Muscle layer of colon (tissue), 2 donors: ENCODE measurements at regions not wholly inside any gene's neighbourhood (a gene's known extent, or its start where the extent isn't known, plus 50 kb on each side); places are given as distances from the start of the nearest gene placed in this dataset.

Experiments
- H3K27ac ChIP-seq: one replicate; pipeline ENCODE4 v1.7.0; 2013; ENCODE audit warnings: low read depth, mild to moderate bottlenecking, low read length, moderate library complexity
- H3K27me3 ChIP-seq, 2 donors: one replicate each; pipeline ENCODE4 v1.7.0; 2013; ENCODE audit warnings: low read length in 2 of 2, mild to moderate bottlenecking in 2 of 2; ENCODE audit not compliant: insufficient read depth in 2 of 2, control insufficient read depth in 1 of 2
- H3K36me3 ChIP-seq: one replicate; pipeline ENCODE4 v1.7.0; 2013; ENCODE audit warnings: mild to moderate bottlenecking, low read length; ENCODE audit not compliant: insufficient read depth
- H3K4me1 ChIP-seq: one replicate; pipeline ENCODE4 v1.7.0; 2013; ENCODE audit warnings: mild to moderate bottlenecking, low read length; ENCODE audit not compliant: insufficient read depth
- H3K4me3 ChIP-seq, 2 donors: one replicate each; pipeline ENCODE4 v1.7.0; 2013; ENCODE audit warnings: low read length in 2 of 2, low read depth in 1 of 2, mild to moderate bottlenecking in 1 of 2, moderate library complexity in 1 of 2
- H3K9ac ChIP-seq: one replicate; pipeline ENCODE4 v1.7.0; 2013; ENCODE audit warnings: low read length
- H3K9me3 ChIP-seq: one replicate; pipeline ENCODE4 v1.7.0; 2013; ENCODE audit warnings: mild to moderate bottlenecking, low read length
- donor health status: abdominal sarcoma.
- donor health status: Adenocarcinoma of cecum.

DNA sequence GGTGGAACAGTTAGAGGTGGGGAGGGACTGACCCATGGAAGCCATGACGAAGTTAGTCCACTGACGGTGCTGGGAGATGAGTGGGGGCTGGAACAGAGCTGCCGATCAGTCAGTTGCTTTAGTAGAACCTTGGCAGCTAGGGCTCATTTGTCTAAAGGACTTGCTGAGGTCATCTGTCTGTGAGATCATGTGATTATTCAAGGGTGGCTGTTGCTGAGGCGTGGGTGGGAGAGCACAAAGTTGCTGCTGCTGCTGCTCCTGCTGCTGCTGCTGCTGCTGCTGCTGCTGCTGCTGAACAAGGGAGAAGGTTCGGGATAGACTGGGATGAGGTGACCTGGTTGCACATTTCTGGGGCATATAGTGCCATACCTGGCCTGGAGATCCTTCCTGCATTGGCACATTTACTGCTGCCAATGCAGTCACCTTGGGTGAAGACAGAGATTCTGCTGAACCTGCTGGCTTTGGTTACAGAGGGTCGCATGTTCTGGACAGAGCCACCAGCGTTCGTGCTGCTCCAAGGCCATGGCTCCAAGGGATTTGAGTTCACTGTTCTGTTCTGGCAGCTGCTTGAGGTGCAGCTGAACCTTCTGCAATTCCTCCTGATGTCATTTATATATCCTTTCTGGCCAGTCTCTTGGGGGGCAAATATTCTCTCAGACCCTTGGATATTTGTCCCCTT, 840.5 kb downstream of the HACE1 start:
- Histone ChIP-seq H3K27ac (no peak overlapping the region), H3K4me3 (no peak overlapping the region), H3K9ac (no peak overlapping the region), H3K4me1 (no peaks in the 10 kb centered on the region), H3K27me3 (no peaks in the 10 kb centered on the region), H3K36me3 (no peaks in the 10 kb centered on the region), H3K9me3 (no peaks in the 10 kb centered on the region)

DNA sequence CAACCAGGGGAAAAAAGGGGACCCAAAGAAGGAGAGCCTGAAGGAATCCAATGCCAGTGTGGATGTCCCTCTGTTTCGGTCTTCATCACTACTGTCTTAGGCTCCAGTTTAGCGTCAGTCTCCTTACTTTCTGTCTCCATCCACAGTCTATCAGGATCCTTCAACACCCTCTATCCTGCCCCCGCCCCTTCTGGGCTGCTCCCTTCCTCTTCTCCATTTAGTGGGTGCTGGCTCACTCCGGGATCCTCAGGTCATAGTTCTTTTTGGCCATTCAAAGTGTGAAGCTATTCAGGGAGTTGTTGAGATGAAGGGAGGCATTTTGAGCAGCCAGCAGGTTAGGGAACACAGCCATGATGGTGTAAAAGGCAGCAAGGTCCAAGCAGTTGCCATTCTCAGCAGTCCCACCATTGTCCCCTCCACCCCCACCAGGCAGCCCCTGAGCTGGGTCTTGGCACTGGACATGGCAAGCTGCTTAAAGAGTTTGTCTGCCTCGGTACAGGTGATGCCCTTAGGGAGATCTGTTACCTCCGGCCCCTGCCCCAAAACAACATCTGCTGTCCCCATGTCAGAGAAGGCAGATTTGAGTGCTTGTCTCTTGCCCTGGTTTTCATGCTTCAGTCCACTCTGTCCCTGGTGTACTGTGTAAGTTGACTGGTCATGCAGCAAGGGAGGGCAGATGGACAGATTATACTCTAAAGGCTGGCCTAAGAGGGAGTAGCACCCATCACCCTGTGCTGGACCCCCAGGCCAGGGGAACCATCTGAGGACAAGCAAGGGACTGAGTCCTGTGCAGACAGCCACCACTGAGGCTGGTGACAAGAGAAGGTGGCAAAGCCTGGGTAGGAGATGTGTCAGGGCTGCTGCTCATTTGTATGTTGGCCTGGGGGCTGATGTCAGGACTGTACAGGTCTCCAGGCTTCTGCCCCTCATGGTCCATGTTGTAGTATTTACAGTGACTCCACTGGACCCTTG, 842.0 kb downstream of the HACE1 start:
- Histone ChIP-seq H3K4me3 (no peak overlapping the region), H3K4me1 (no peaks in the 10 kb centered on the region), H3K9ac (no peak overlapping the region), H3K27ac (no peak overlapping the region), H3K27me3 (no peaks in the 10 kb centered on the region), H3K9me3 (no peaks in the 10 kb centered on the region), H3K36me3 (no peaks in the 10 kb centered on the region)

DNA sequence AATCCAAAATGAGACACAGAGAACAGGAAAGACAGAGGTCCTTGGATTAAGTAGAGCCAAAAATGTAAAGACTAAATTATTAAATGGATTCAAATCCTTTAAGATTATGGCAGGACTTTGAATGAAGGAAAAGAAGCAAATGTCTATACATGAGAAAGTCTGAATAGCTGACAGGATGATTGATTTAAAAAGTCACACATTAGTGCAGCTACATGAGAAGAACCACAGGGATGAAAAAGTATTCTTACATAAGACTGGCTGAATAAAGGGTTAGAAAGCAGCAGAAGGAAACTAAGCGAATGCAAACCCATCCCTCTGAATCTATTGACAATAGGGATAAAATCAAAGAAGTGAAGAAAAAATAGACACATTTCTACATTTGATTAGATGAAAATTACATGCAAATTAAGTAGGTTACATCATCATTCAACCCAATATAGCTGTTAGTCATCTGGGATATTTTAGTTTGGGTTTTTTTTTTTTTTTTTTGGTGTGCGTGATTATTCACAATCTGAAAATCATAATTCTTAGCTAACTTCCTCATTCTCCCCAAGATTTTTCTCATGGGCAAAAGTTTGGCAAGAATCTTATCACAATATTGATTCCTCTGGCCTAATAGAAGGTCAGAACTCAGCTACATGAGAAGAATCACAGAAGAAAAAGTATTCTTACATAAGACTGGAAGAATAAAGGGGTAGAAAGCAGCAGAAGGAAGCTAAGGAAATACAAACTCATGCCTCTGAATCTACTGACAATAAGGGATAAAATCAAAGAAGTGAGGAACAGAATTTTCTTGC, 845.4 kb downstream of the HACE1 start:
- no peaks in the 10 kb centered on the region for H3K36me3 ChIP-seq
- H3K4me1 ChIP-seq = no peaks in the 10 kb centered on the region
- H3K4me3 ChIP-seq = no peak overlapping the region
- no peak overlapping the region for H3K9ac ChIP-seq
- no peaks in the 10 kb centered on the region for H3K27me3 ChIP-seq
- H3K9me3 ChIP-seq = no peaks in the 10 kb centered on the region
- no peak overlapping the region for H3K27ac ChIP-seq

DNA sequence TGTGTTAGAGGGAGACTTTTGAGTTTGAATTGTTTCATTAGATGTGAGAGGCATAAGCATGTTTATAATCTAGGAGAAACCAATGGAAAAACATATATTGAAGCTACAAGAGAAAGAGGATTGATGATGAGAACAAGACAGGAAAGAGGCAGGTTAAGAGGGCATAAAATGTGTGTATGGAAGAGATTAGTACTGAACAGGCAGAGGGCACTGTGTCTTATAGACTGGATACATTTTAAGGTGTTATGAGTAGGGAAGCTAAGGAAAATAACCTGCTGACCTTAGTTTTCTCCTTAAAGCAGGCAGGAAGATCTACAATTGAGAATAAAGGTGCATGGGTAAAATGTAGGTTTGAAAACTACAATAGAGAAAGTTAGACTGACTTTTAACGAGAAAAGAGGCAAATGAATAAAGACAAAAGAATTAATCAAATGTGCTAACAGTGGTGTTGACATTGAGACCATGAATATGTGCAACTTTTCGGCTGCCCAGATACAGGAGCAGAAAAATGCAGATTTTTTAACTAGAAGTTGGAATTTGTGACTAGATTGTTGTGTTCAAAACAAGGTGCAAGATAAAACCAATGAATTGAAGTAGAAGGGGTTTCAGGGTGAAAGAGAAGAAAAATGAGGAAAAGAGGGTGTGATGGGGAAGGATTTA, 846.3 kb downstream of the HACE1 start:
- no peak overlapping the region for H3K9ac ChIP-seq
- H3K9me3 ChIP-seq = no peaks in the 10 kb centered on the region
- no peak overlapping the region for H3K4me3 ChIP-seq
- no peaks in the 10 kb centered on the region for H3K27me3 ChIP-seq
- H3K36me3 ChIP-seq = no peaks in the 10 kb centered on the region
- no peaks in the 10 kb centered on the region for H3K4me1 ChIP-seq
- H3K27ac ChIP-seq = no peak overlapping the region

DNA sequence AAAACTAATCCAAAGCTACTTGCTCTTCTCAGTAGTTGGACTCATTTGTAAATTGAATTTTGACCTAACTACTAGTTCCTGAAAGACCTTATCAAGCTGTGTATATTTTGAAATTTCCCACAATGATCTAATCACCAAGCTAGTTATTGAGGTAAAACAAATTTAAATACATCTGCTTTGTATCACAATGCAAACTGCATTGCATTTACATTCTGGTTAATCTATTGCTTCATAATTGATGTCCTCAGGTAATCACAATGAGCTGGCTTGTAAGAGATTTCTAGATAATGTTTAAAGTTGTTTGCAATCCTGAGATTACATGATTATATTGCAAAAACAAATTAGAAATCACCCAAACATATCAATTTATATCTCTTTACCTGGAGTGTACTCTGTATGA, 848.8 kb downstream of the HACE1 start:
- Histone ChIP-seq H3K4me3 (no peak overlapping the region), H3K4me1 (no peaks in the 10 kb centered on the region), H3K27ac (no peak overlapping the region), H3K9ac (no peak overlapping the region), H3K36me3 (no peaks in the 10 kb centered on the region), H3K27me3 (no peaks in the 10 kb centered on the region), H3K9me3 (no peaks in the 10 kb centered on the region)

DNA sequence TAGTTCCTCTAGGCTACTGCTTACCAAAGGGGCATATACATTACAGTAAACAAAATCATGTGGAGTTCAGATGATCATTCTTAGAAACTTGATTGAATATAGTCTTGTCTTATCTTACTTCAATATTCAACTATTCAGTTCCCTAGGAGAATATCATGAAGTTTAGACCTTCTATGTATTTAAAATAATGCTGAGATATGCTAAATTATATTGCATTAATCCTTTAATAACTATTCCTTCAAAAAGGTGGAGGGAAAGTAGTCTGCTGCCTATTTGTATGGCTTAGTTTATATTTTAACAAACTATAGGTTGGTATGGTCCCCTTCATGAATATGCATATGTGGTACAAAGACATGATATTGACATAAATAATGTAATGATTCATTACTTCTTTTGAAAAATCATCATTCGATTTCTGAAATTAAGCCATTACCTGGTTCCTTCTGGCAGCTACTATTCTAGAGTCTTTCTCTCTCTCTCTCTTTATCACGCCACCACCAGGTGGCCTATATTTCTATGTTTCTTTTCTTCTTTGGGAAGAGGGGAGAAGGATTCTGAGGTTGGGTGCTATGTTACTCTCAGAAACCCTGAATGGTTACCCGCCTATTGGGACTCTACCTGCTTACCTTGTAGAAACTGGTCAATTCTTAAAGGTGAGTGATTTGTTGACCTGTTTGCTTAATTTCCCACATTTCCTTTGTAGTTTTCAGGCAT, 855.8 kb downstream of the HACE1 start:
- Histone ChIP-seq H3K27ac (no peak overlapping the region), H3K36me3 (no peaks in the 10 kb centered on the region), H3K9ac (no peak overlapping the region), H3K4me3 (no peak overlapping the region), H3K4me1 (no peaks in the 10 kb centered on the region), H3K27me3 (no peaks in the 10 kb centered on the region), H3K9me3 (no peaks in the 10 kb centered on the region)

DNA sequence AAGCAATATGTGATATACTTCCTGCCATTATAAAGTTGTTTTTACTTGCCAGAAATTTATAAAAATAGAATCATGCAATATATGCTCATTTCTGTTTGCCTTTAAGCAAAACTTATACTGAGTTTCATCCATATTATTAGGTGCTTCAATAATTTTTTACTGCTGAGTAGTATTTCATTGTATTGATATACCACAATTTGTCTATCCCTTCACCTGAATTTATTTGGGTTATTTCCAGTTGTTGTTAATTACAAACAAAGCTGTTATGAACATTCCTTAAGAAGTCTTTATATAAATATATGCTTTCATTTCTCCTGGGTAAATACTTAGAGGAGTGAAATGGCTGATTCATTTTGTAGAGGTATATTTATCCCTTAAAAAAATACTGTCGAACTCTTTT, 864.1 kb downstream of the HACE1 start:
- Histone ChIP-seq H3K9ac (no peak overlapping the region), H3K27ac (no peak overlapping the region), H3K27me3 (no peaks in the 10 kb centered on the region), H3K4me1 (no peaks in the 10 kb centered on the region), H3K4me3 (no peak overlapping the region), H3K36me3 (no peaks in the 10 kb centered on the region), H3K9me3 (peaks cover 5% of the 10 kb centered on the region)

DNA sequence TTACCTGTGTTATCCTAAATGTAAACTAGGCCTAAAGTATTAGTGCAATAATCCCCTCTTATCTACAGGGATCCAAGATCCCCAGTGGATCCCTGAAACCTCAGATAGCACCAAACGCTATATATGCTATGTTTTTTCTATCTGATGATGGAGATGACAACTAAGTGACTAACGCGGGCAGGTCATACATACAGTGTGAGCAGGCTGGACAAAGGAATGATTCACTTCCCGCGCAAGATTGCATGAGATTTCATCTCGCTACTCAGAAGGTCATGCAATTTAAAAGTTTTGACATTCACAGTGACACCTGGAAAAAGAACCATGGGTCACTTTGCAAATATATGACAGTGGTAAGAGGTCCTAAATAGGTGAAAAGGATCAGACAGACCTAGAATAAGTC, 875.9 kb downstream of the HACE1 start:
- no peaks in the 10 kb centered on the region for H3K4me1 ChIP-seq
- H3K27ac ChIP-seq = no peak overlapping the region
- no peaks in the 10 kb centered on the region for H3K27me3 ChIP-seq
- H3K36me3 ChIP-seq = no peaks in the 10 kb centered on the region
- no peaks in the 10 kb centered on the region for H3K9me3 ChIP-seq
- no peak overlapping the region for H3K4me3 ChIP-seq
- H3K9ac ChIP-seq = no peak overlapping the region

DNA sequence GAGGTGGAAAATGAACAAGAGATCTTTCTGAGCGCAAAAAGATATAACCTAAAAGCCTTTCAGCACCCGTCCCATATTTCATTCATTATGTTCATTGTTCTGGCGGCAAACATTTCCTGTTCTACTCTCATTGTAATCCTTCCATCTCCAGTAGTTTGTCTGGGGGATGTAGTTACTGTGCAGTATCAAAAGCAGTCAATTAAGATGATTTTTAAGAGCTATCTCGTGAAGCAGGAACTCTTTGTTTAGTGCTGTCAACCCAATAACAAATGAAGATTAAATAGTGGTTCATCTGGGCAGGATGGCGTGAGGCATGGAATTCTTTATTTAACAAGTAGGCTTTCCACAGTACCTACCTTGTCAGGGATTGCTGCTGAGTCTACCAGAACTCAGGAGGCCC, 876.7 kb downstream of the HACE1 start:
- H3K9me3 ChIP-seq = no peaks in the 10 kb centered on the region
- no peak overlapping the region for H3K27ac ChIP-seq
- H3K4me1 ChIP-seq = no peaks in the 10 kb centered on the region
- H3K27me3 ChIP-seq = no peaks in the 10 kb centered on the region
- H3K36me3 ChIP-seq = no peaks in the 10 kb centered on the region
- no peak overlapping the region for H3K9ac ChIP-seq
- no peak overlapping the region for H3K4me3 ChIP-seq

DNA sequence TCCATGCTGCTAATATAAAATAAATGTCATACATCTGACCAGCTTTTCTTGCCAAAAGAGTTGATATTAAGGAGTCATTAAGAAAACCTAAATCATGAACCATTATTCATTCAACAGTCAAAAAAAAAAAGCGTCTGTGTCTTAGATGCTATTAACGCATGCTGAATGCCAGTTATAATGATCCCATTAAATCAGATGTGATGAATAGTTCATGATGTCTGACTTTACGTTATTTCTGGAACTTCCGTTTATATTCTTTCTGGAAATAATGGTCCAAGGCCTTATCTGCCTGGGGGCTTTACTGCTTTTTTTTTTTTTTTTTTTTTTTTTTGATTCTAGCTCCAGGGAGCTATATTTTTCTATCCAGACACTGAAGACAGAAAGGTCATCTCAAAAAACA, 877.1 kb downstream of the HACE1 start:
- no peaks in the 10 kb centered on the region for H3K27me3 ChIP-seq
- H3K4me3 ChIP-seq = no peak overlapping the region
- no peak overlapping the region for H3K9ac ChIP-seq
- no peak overlapping the region for H3K27ac ChIP-seq
- H3K36me3 ChIP-seq = no peaks in the 10 kb centered on the region
- no peaks in the 10 kb centered on the region for H3K4me1 ChIP-seq
- no peaks in the 10 kb centered on the region for H3K9me3 ChIP-seq
